ENCODE measurements at regions not wholly inside any gene's neighbourhood (a gene's known extent, or its start where the extent isn't known, plus 50 kb on each side); places are given as distances from the start of the nearest gene placed in this dataset.
"Not testable (repeated sequence)": the region's sequence is repeated elsewhere in the genome, so short reads cannot be mapped to it uniquely, and the experiment has no call there.

DNA sequence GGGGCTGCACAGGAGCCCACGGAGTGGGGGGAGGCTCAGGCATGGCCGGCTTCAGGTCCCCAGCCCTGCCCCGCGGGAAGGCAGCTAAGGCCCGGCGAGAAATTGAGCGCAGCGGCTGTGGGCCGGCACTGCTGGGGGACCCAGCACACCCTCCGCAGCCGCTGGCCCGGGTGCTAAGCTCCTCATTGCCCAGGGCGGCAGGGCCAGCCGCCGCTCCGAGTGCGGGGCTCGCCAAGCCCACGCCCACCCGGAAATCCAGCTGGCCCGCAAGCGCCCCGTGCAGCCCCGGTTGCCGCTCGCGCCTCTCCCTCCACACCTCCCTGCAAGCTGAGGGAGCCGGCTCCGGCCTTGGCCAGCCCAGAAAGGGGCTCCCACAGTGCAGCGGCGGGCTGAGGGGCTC, 106.0 kb downstream of the FCRL5 start:
- H3K18ac ChIP-seq (ENCODE audit: low read depth, low read length); H4K8ac ChIP-seq (ENCODE audit: low read depth in 2 of 2, low read length in 2 of 2); CTCF ChIA-PET; BruUV-seq (replicated peaks); H2AK5ac ChIP-seq (ENCODE audit: low read depth, low read length); H2AK9ac ChIP-seq (replicated peaks; ENCODE audit: low read depth, low read length, poor library complexity); H3K9me3 ChIP-seq (ENCODE audit: control insufficient read depth, insufficient read depth, low read length); H4K20me1 ChIP-seq (ENCODE audit: insufficient read depth, low read length); POLR2A ChIA-PET (ENCODE audit: unreplicated experiment); H3K14ac ChIP-seq (replicated peaks; ENCODE audit: low read depth, low read length); H3K9ac ChIP-seq (ENCODE audit: low read depth, low read length); intact Hi-C loops (cut with micrococcal nuclease); H3K4me1 ChIP-seq (ENCODE audit: control insufficient read depth, insufficient read depth, low read length); H3K9me1 ChIP-seq (ENCODE audit: insufficient read depth, low read length); H3K56ac ChIP-seq (ENCODE audit: extremely low read depth, insufficient read depth, low read length); H3K4me2 ChIP-seq (ENCODE audit: low read depth, low read length); H3K27me3 ChIP-seq (ENCODE audit: control insufficient read depth, insufficient read depth, low read length); in situ Hi-C loops (cut with MboI; ENCODE audit: low sequenced_read_pairs); H3K23ac ChIP-seq (ENCODE audit: low read depth, low read length); ATAC-seq (ENCODE audit: low read depth); H2AFZ ChIP-seq (replicated peaks; ENCODE audit: low read length, poor library complexity); H3K27ac ChIP-seq (ENCODE audit: insufficient read depth, low read length); H2BK5ac ChIP-seq (ENCODE audit: low read depth, low read length, poor library complexity, severe bottlenecking); H4K5ac ChIP-seq (ENCODE audit: low read depth, low read length); DNase-seq; dilution Hi-C loops (cut with HindIII; ENCODE audit: low sequenced_read_pairs, unreplicated experiment); H3K4me3 ChIP-seq (ENCODE audit: insufficient read depth, low read depth, low read length); H2BK15ac ChIP-seq (ENCODE audit: low read depth, low read length); H3K4ac ChIP-seq (ENCODE audit: low read depth, low read length); H2BK120ac ChIP-seq (ENCODE audit: low read depth, low read length); H4K91ac ChIP-seq (ENCODE audit: insufficient read depth, low read depth, low read length); H2BK20ac ChIP-seq (ENCODE audit: low read depth, low read length); H3K79me1 ChIP-seq (ENCODE audit: low read depth in 1 of 2, low read length in 2 of 2); H3K36me3 ChIP-seq (ENCODE audit: control insufficient read depth, insufficient read depth, low read length): not testable (repeated sequence)
- no CpG with 5 or more reads among the region's 31 CpGs for WGBS, 2 experiments (ENCODE audit: extremely low coverage in 2 of 2, insufficient read length in 1 of 2)

DNA sequence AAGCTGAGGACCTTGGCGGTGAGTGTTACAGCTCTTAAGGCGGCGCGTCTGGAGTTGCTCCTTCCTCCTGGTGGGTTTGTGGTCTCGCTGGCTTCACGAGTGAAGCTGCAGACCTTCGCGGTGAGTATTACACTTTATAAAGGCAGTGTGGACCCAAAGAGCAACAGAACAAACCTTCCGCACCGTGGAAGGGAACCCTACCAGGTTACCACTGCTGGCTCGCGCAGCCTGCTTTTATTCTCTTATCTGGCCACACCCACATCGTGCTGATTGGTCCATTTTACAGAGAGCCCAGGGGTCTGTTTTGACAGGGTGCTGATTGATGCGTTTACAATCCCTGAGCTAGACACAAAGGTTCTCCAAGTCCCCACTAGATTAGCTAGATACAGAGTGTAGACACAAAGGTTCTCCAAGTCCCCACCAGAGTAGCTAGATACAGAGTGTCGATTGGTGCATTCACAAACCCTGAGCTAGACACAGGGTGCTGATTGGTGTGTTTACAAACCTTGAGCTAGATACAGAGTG, 106.6 kb downstream of the FCRL5 start:
- H4K8ac ChIP-seq (ENCODE audit: low read depth in 2 of 2, low read length in 2 of 2); H2AK9ac ChIP-seq (replicated peaks; ENCODE audit: low read depth, low read length, poor library complexity); H3K9ac ChIP-seq (ENCODE audit: low read depth, low read length); intact Hi-C loops (cut with micrococcal nuclease); H3K27me3 ChIP-seq (ENCODE audit: control insufficient read depth, insufficient read depth, low read length); H4K91ac ChIP-seq (ENCODE audit: insufficient read depth, low read depth, low read length); H3K9me1 ChIP-seq (ENCODE audit: insufficient read depth, low read length); H3K79me1 ChIP-seq (ENCODE audit: low read depth in 1 of 2, low read length in 2 of 2); dilution Hi-C loops (cut with HindIII; ENCODE audit: low sequenced_read_pairs, unreplicated experiment); H3K9me3 ChIP-seq (ENCODE audit: control insufficient read depth, insufficient read depth, low read length); H3K27ac ChIP-seq (ENCODE audit: insufficient read depth, low read length); H2AFZ ChIP-seq (replicated peaks; ENCODE audit: low read length, poor library complexity); BruUV-seq (replicated peaks); H2BK120ac ChIP-seq (ENCODE audit: low read depth, low read length); H3K4me3 ChIP-seq (ENCODE audit: insufficient read depth, low read depth, low read length); H3K36me3 ChIP-seq (ENCODE audit: control insufficient read depth, insufficient read depth, low read length); H2BK5ac ChIP-seq (ENCODE audit: low read depth, low read length, poor library complexity, severe bottlenecking); H2BK20ac ChIP-seq (ENCODE audit: low read depth, low read length); H3K14ac ChIP-seq (replicated peaks; ENCODE audit: low read depth, low read length); POLR2A ChIA-PET (ENCODE audit: unreplicated experiment); H3K4me2 ChIP-seq (ENCODE audit: low read depth, low read length); CTCF ChIA-PET; H3K4me1 ChIP-seq (ENCODE audit: control insufficient read depth, insufficient read depth, low read length); in situ Hi-C loops (cut with MboI; ENCODE audit: low sequenced_read_pairs); H3K4ac ChIP-seq (ENCODE audit: low read depth, low read length); ATAC-seq (ENCODE audit: low read depth); H4K20me1 ChIP-seq (ENCODE audit: insufficient read depth, low read length); DNase-seq; H2AK5ac ChIP-seq (ENCODE audit: low read depth, low read length); H3K56ac ChIP-seq (ENCODE audit: extremely low read depth, insufficient read depth, low read length); H3K23ac ChIP-seq (ENCODE audit: low read depth, low read length); H3K18ac ChIP-seq (ENCODE audit: low read depth, low read length); H4K5ac ChIP-seq (ENCODE audit: low read depth, low read length); H2BK15ac ChIP-seq (ENCODE audit: low read depth, low read length): not testable (repeated sequence)
- WGBS, 2 experiments (ENCODE audit: extremely low coverage in 2 of 2, insufficient read length in 1 of 2), result no CpG with 5 or more reads among the region's 15 CpGs
